CD4-positive, alpha-beta T cell treated with Interleukin-12 subunit alpha and Interleukin-12 subunit beta, for 1 hour (primary cell): ENCODE measurements at regions not wholly inside any gene's neighbourhood (a gene's known extent, or its start where the extent isn't known, plus 50 kb on each side); places are given as distances from the start of the nearest gene placed in this dataset.
"Not testable (repeated sequence)": the region's sequence is repeated elsewhere in the genome, so short reads cannot be mapped to it uniquely, and the experiment has no call there.

Experiments used
- DNase-seq: peaks from one replicate; pipeline ENCODE4 v3.0.0-alpha.2; 2020

DNA sequence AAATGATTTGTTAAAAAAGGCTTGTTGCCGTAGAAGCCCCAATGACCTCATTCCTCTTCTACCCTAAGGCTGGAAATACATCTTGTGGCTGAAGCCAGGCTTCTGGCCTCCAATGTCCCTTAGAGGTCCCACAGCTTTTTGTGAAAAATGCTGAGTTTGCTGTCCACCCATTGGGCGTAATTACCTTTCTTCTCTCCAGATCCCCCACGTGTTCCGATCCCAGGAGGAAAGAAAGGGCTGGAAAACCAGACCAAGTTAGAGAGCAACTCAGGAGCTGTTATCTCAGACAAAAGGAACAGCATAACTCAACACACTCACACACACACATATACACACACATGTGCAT is 154.2 kb downstream of the MIAT start:
- no peak for DNase-seq

DNA sequence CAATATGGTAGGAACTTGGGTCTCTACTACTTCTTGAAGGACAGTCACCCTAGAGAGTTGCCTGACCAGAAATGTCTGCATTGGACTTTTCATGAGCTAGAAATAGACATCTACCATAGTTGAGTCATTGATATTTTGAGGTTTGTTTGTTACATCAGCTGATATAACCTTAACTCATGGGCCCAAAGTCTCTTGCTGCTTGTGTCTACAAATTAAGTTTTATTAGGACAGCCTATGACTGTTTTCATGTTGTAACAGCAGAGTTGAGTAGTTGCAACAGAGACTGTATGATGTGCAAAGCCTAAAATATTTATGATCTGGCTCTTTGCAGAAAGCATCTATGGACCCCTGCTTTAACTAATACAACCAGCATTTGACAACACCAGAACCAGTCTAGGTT is 155.3 kb downstream of the MIAT start:
- DNase-seq = no peak

DNA sequence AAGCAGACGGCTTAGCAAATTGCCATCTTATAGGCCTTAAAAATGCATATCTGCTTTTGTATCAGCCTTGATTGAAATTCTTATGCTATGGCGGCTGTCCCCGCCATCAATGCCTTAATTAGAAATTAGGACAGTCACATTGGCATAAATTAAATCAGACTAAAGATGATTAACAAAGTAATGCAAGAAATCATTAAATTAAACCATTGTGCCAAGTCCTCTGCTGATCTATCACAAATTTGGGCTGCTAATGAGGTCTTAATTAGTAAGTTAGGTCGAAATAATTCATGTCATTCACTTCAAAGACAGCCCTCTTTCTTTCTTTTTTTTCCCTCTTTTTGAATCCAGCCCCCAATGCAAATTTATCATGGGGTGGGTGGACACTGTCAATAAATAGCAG is 159.3 kb downstream of the MIAT start:
- DNase-seq = no peak

DNA sequence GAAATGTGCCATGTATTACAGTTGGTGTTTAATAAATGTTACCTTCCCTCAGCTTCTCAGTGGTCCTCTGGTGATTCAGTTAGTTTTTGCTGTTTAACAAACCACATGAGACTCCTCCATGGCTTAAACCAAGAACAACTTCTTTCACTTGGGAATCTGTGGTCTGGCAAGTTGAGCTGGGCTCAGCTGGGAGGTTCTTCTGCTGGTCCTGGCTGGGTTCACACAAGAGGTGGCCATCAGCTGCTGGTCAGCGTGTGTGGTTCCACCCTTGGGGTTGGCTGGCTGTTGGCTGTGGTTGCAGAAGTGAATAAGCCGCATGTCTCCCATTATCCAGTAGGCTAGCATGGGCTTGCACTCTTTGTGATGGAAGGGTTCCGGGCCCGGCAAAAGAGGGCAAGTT is 160.5 kb downstream of the MIAT start:
- no peak for DNase-seq

DNA sequence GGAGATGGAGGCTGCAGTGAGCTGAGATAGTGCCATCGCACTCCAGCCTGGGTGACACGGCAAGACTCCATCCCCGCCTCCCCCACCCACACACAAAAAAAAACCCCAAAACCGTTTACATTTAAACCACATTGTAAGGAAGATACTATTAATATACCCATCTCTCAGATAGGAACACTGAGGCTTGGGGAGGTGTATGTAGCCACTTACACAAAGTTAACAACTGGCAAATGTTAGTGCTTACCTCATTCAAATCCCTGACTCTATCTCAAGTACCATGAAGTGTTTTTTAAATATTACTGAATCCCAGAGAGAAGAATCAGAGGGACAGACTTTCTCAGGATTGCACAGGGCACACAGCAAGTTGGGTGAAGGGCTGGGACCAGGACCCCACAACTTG is 164.5 kb downstream of the MIAT start:
- DNase-seq = no peak

DNA sequence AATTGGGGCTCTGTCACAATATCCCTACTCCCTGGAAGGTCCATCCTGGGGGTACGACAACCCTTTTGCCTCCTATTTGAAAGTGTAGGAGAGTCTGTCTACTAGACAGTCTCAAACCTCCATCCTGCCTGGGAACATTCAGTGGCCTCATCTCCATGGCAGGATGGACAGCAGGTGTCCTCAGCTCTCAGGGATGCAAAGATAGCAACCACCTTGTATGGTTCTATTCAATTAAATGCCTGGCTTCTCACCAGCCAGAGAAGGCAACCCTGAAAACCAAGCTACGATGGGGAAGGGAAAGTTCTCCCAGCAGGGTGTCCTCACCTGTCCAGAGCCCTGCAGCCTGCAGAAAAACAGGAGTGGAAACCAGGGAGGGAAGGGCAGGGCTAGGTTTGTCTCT is 164.9 kb downstream of the MIAT start:
- no peak for DNase-seq

DNA sequence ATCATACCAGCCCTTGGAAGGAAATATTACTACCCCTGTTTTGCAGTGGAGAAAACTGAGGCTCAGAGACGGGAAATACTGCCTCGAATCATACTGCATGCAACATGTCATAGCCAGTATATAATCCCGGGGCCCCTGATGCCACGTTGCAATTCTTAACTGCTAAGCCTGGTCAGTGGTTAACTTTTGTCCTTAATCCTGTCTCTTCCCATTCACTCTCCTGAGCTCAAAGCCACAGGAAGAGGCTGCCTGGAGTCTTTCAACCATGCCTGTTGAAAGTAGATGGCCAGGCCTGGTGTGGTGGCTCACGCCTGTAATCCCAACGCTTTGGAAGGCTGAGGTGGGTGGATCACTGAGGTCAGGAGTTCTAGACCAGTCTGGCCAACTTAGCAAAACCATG is 166.6 kb downstream of the MIAT start:
- no peak for DNase-seq

DNA sequence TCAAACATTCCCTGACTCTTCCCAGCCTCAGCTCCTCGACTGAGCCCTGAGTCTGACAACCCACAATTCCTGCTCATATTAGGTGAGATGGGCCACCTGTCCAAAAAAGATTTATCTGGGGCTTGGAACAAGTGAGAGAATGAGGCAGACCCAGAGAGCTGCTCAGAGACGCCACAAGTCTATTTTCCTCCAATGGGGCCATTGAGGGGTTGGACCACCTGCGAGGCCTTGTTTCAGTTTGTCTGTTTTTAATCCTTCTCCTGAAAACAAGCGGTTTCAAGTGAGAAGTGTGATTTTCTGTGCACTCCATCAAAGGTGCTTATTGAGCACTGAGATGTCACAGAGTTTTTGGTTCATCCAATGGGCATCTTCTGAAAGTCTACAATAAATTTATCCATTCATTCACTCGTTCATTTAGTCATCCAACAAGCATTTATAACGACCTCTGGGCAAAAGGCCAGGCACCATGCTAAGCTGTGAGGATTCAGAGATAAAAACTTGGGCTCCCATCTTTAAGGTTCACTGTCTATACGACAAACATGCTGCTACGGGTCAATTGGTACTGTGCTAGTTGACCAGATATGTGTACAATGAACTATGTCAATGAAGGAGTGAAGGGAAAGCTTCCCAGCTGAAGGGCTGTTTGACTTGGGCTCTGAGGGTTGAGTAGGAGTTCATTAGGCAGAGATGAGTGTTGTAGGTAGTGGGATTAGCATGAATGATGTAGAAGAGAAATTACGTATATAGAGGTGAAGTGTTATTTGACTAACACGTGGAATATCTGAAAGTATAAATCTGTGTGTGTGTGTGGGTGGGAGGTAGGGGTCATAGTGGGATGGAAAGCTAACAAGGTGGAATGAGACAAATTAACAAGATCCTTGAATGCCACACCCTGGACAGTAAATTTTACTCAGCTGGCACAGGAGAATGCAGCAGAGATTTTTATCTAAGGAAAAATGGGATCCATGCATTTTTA is 168.9 kb downstream of the MIAT start:
- no peak for DNase-seq

DNA sequence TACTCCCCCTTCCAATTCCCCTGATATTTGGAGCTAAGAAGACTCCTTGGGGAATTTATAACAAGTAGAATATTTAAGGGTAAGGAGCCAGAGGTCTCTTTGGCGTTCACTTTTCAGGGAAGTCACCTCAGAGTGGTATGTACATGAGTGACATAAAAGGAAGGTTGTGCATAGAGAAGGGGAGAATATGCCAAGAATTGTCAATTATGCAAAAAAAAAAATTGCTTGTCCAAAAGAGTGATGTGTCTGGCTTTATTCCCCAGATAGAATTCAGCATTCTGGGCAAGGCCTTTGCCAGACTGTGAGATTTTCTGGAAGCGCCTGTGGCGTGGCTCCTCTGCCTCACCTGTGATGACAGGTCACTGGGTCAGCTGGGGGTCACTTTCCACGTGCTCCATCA is 170.2 kb downstream of the MIAT start:
- DNase-seq = no peak

DNA sequence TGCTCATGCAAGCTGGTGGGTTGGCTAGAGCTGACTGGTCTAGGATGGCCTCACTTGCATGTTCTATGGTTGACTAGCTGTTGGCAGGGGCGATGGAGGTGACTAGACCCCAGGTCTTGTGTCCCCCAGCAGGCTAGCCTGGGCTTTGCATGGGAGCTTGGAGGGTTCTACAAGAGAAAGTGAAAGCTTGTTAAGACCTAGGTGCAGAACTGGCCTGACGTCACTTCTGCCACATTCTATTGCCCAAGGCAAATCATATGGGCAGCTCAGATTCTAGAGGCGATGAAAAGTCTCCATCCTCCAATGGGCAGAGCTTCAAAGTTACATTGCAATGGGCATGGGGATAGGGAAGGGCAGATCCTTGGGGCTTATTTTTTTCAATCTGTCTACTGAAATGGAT is 170.9 kb downstream of the MIAT start:
- no peak for DNase-seq

DNA sequence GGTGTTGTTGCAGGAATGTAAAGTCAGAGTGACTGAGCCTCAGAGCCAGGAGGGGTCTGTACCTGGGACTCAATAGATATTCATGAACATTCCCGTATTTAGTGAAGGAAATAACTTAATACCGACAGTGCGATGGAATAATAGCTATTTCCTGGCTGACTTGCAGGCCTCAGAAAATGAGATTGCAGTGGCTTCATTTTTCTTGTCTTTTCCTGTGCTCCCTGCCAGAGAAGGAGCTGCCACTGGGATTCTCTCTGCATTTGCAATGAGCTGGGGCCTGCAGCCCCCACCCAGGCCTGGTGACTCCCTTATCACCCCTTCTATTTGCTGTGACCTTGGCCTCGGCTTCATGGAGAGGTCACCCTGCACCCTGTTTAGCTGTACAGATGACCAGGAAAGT is 173.4 kb downstream of the MIAT start:
- no peak for DNase-seq

DNA sequence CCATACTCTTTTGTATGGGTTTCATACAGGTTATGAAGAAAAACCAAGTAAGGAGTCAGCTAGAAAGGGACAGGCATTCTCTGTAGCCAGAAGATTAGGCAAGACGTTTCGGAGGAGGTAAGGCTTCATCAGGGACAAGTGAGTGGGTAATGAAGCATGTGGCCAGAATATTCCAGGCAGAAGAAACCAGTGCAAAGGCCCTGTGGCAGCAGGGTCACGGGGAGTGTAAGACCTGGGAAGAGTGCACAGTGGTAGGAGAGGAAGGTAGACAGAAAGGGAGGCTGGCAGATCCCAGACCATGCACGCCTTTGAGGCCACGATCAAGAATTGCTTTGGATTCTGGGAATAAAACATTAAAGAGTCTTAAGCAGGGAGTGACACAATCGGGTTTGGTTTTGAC is 177.6 kb downstream of the MIAT start:
- DNase-seq = no peak

DNA sequence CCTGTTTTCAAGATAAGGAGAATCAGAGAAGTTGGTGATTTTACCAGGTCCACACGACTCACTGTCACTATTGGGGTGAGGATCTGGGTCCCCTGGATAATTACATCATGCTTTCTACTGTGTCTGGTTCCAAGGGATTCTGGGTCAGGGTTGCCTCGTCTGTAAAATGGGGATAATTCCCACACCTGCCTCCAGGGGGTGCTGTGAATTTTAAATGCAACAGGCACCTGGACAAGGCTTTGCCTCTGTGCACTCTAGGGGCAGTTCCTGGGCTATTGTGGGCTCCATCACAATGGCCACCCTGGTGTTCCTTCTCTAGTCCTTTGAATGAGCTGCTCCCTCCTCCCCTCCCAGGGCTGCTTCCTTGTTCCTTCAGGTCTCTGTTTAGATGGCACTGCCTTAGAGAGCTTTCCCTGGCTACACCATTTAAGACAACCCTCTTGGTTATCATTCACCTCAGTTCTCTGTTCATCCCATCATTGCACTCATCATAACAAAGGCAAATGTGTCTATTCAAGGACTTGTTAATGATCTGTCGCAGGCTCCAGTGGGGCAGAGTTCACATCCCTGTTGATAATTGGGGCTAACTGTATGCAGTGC is 178.6 kb downstream of the MIAT start:
- DNase-seq = peak; percentile 30

DNA sequence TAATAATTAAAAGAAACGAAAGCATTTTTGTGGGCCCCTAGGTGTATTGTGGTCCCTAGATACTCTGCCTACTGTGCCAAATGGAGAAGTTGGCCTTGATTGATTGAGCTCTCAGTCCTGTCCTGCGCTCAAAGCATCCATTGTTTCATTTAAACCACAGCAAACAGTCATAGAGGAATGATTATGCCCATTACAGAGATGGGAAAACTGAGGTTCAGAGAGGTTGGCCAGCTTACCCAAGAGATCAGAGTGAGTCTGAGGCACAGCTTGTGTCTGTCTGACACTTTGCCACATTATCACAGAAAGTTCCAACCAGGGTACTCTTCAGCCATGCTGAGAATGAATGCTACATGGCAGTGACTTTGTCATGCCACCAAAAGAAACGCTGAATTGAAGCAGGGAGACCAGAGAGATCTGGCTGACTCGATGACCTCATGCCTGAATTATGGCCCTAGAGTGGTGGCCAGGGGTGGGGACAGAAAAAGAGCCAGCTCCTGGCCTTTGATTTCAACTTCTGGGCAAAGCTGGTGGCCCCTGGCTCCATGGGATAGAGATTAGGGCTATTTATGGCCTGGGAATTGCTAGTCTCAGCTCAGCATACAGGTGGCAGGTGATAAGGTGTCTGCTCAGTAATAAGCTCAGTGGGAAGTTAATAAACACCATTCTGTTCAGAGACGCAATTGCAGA is 180.5 kb downstream of the MIAT start:
- DNase-seq = no peak

DNA sequence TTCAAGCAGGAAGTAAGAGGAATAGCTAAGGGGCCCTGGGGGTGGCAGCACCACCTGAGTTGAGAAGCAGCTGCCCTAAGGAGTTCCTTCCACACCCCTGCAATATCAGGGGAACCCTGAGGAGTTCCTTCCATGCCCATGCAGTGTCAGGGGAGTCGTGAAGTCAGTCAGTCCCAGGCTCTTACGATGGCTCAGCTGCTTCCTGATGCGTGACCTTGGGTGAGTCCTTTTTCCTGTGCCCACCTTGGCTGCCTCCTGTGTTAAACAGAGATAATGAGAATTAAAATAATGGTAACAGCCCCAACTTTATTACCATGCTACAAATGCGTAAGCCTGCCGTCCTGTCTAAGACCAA is 181.1 kb downstream of the MIAT start:
- no peak for DNase-seq

DNA sequence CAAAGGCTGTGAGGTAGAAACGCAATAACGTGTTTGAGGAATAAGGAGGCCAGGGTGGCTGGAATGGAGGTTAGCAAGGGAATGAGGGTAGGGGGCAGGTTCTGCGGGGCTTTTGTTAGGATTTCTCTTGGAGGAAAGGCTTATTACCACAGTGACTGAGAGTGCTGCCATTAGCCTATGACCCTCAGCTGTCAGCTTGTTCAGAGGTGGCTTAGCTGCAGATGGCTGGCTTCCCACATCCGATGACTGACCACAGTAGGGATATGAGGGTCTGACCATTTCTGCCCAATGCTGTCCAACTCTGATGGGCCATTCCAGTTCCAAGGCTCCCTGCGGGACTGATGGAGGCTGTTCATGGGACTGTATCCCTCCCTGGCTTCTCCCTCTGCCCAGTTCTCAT is 181.8 kb downstream of the MIAT start:
- DNase-seq = no peak

DNA sequence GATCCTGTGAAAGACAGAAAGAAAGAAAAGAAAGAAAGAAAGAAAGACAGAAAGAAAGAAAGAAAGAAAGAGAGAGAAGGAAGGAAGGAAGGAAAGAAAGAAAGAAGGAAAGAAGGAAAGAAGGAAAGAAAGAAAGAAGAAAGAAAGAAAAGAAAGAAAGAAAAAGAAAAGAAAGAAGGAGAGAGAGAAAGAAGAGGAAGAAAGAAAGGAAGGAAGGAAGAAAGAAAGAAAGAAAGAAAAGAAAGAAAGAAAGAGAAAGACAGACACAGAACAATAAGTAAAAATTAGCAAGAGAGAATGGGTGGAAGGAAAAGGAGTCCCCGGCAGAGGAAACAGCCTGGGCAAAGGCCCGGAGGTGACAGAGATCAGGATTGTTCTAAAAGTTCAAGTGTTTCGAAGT is 183.4 kb downstream of the MIAT start:
- DNase-seq = not testable (repeated sequence)

DNA sequence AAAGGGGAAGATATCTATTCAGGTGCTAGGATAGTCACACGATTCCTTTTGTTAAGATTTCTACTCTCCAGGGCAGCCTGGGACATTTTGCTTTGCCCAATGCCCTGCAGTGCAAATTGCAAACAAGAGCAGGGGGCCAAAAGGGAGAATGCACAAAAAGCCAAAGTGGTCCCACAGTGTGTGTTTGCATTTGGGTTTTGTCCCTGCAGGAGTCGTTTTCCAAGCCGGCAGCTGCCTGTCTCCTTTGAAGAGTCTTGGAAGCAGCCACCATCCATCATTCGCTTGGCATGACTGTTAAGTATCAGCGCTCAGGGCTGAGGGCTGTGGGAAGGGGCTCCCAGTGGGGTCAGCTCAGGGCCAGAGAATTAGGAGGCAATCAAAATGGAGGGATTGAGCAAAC is 184.7 kb downstream of the MIAT start:
- no peak for DNase-seq

DNA sequence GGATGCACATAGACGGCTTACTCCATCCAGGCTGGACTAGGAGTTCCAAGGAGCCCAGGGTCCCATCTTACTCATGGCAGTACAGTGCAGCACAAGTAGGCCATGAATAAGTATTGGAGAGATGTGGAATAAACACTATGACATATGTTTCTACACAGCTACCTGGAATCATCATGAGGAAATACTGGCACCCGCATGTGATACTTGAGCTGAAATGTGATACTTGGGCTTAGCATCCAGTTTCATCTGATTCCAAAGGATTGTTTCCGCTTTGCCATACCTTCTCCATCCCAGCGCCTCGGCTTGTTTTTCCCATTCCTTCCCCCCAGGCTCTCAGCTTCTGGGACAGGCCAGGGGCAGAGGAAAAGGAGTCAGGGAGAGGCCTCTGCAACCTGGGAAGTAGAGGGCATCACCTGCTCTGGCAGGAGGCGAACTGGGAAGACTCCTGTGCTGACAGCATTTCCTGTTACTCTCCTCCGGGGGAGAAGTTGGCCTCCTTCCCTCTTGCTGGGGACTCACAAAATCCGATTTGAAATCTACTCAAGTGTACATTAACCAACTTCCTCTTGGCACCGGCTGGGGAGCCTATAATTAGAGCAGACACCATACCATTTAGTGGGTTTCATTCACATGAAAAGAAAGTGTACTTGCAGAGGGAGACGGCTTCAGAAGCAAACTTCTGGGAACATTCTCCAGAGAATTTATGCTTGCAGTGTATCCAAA is 187.8 kb downstream of the MIAT start:
- DNase-seq = no peak

DNA sequence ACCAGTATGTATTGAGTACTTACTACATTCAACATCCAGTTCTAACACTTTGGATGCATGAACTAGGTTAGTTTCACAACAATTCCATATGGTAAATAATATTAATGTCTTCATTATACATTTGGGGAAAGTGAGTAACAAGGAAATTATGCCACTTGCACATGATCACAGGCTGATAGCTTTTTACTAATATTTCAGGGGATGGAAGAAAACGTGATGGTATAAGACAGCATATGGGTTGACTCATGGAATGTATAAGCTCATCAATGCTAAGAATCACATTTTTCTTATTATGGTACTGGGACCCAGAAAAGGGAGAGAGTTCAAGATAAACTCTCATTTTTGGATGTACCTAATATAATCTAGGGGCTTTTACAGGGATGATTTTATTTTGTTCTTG is 188.7 kb downstream of the MIAT start:
- no peak for DNase-seq

DNA sequence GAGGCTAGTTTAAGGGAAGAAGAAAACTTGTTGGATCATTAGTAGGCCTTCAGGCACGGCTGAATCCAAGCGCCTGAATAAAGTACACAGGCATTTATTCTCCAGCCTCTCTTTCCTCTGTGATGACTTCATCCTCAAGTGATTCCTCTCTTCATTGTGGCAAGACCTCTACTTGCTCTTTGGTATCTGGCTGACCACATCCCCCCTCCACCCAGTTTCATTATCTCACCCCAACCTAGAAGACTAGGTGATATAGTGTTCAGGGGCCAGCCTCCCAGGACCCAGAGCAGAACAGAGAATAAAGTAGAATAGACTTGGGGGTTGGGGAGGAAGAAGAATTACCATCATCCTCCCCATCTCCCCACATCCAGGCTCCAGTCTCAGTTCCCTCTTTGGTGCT is 189.3 kb downstream of the MIAT start:
- DNase-seq = no peak

DNA sequence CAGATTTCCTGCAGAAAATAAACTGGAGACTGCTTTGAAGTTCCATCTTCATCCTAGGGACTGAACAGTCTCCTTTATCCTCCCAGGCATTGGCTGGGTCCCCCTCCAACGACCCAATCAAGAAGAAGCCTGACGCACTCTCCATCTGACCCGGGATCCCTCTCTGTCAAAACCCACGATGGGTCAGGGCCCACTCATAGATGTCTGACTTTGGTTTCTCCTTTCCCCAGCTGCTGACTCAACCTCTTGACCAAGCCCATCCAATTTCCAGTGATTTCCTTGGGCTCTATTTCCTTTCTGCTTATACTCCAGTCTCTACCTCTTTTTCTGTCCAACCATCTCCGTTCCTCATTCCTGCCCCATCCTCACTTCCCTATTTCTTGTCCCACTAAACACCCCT is 189.7 kb downstream of the MIAT start:
- no peak for DNase-seq

DNA sequence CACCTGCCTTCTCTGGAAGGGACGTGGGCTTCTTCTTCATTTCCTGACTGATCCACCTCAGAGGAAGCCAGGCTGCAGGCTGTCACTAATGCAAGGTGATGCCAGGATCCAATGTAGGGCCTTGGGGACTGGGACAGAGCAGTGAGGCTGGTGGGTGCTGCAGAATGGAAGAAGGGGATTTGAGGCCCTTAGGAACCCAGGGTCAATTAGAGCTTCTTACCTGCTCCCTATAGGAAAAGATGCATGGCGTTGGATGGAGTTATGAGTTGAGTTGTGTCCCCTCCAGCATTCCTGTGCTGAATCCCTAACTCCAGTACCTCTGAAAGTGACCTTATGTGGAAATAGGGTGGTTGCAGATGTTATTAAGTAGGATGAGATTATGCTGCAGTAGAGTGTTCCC is 190.4 kb downstream of the MIAT start:
- DNase-seq = no peak
